IPS-18a (cell line): ENCODE measurements at regions not wholly inside any gene's neighbourhood (a gene's known extent, or its start where the extent isn't known, plus 50 kb on each side); places are given as distances from the start of the nearest gene placed in this dataset.

Experiments
- H3K27ac ChIP-seq: one replicate; pipeline ENCODE4 v1.5.1; 2013; ENCODE audit warnings: low read length
- H3K27me3 ChIP-seq: one replicate; pipeline ENCODE4 v1.6.1; 2013; ENCODE audit warnings: mild to moderate bottlenecking, low read length; ENCODE audit not compliant: control insufficient read depth, insufficient read depth
- H3K36me3 ChIP-seq: one replicate; pipeline ENCODE4 v1.6.1; 2013; ENCODE audit warnings: low read depth, low read length; ENCODE audit not compliant: control insufficient read depth
- H3K4me1 ChIP-seq: one replicate; pipeline ENCODE4 v1.6.1; 2013; ENCODE audit warnings: low read depth, low read length; ENCODE audit not compliant: control insufficient read depth
- H3K4me3 ChIP-seq: one replicate; pipeline ENCODE4 v1.5.1; 2013; ENCODE audit warnings: low read length
- H3K9ac ChIP-seq: one replicate; pipeline ENCODE4 v1.6.1; 2013; ENCODE audit warnings: mild to moderate bottlenecking, low read length, moderate library complexity
- H3K9me3 ChIP-seq: one replicate; pipeline ENCODE4 v1.6.1; 2013; ENCODE audit warnings: low read depth, low read length; ENCODE audit not compliant: control insufficient read depth

- Histone ChIP-seq H3K4me1 (no peaks in the 10 kb centered on the region), H3K27me3 (no peaks in the 10 kb centered on the region), H3K36me3 (no peaks in the 10 kb centered on the region), H3K27ac (no peak overlapping the region), H3K9ac (no peak overlapping the region), H3K4me3 (no peak overlapping the region), H3K9me3 (no peaks in the 10 kb centered on the region)
These were observed 223.5 kb upstream of the BLID start for GRCh38 chr11:122339436-122340060.

- Histone ChIP-seq H3K9ac (no peak overlapping the region), H3K4me3 (no peak overlapping the region), H3K27ac (no peak overlapping the region), H3K36me3 (no peaks in the 10 kb centered on the region), H3K27me3 (no peaks in the 10 kb centered on the region), H3K4me1 (no peaks in the 10 kb centered on the region), H3K9me3 (no peaks in the 10 kb centered on the region)
These were observed 221.7 kb upstream of the BLID start for GRCh38 chr11:122337704-122338103.

GRCh38 chr11:122337241-122337640, 221.2 kb upstream of the BLID start:
- Histone ChIP-seq H3K27ac (no peak overlapping the region), H3K4me1 (no peaks in the 10 kb centered on the region)

GRCh38 chr11:122336706-122337105, 220.7 kb upstream of the BLID start:
- Histone ChIP-seq H3K27me3 (no peaks in the 10 kb centered on the region), H3K9ac (no peak overlapping the region), H3K4me1 (no peaks in the 10 kb centered on the region), H3K36me3 (no peaks in the 10 kb centered on the region), H3K27ac (no peak overlapping the region), H3K9me3 (no peaks in the 10 kb centered on the region), H3K4me3 (no peak overlapping the region)

More at GRCh38 chr11:122337241-122337640, 221.2 kb upstream of the BLID start:
- Histone ChIP-seq H3K9me3 (no peaks in the 10 kb centered on the region), H3K4me3 (no peak overlapping the region), H3K27me3 (no peaks in the 10 kb centered on the region), H3K36me3 (no peaks in the 10 kb centered on the region), H3K9ac (no peak overlapping the region)

- Histone ChIP-seq H3K27me3 (peaks cover 5% of the 10 kb centered on the region), H3K9me3 (no peaks in the 10 kb centered on the region), H3K4me3 (no peak overlapping the region), H3K9ac (no peak overlapping the region), H3K4me1 (no peaks in the 10 kb centered on the region), H3K36me3 (no peaks in the 10 kb centered on the region), H3K27ac (no peak overlapping the region)
These were observed 218.7 kb upstream of the BLID start for GRCh38 chr11:122334546-122335339.

- Histone ChIP-seq H3K9me3 (no peaks in the 10 kb centered on the region), H3K27ac (no peak overlapping the region), H3K4me1 (no peaks in the 10 kb centered on the region), H3K36me3 (no peaks in the 10 kb centered on the region), H3K9ac (no peak overlapping the region), H3K27me3 (peaks cover 18% of the 10 kb centered on the region), H3K4me3 (no peak overlapping the region)
These were observed 217.5 kb upstream of the BLID start for GRCh38 chr11:122333467-122333866.

- H3K9ac ChIP-seq: no peak overlapping the region
- no peak overlapping the region for H3K27ac ChIP-seq
- peaks cover 11% of the 10 kb centered on the region for H3K4me1 ChIP-seq
- H3K36me3 ChIP-seq: no peaks in the 10 kb centered on the region
- H3K9me3 ChIP-seq: no peaks in the 10 kb centered on the region
- peaks cover 33% of the 10 kb centered on the region for H3K27me3 ChIP-seq
- H3K4me3 ChIP-seq: no peak overlapping the region
These were observed 215.1 kb upstream of the BLID start for GRCh38 chr11:122331079-122331478.

GRCh38 chr11:122330279-122330965, 214.4 kb upstream of the BLID start:
- Histone ChIP-seq H3K36me3 (no peaks in the 10 kb centered on the region), H3K9me3 (no peaks in the 10 kb centered on the region), H3K27ac (no peak overlapping the region), H3K27me3 (peaks cover 40% of the 10 kb centered on the region), H3K9ac (no peak overlapping the region), H3K4me1 (peaks cover 11% of the 10 kb centered on the region), H3K4me3 (no peak overlapping the region)

- Histone ChIP-seq H3K9me3 (no peaks in the 10 kb centered on the region), H3K27me3 (peaks cover 43% of the 10 kb centered on the region), H3K9ac (no peak overlapping the region), H3K27ac (no peak overlapping the region), H3K4me3 (no peak overlapping the region), H3K4me1 (peaks cover 11% of the 10 kb centered on the region), H3K36me3 (no peaks in the 10 kb centered on the region)
These were observed 211.5 kb upstream of the BLID start for GRCh38 chr11:122327528-122327927.

GRCh38 chr11:122323754-122324421, 207.9 kb upstream of the BLID start:
- Histone ChIP-seq H3K9me3 (no peaks in the 10 kb centered on the region), H3K27ac (no peak overlapping the region), H3K27me3 (peaks cover 29% of the 10 kb centered on the region), H3K4me3 (no peak overlapping the region), H3K9ac (no peak overlapping the region), H3K36me3 (no peaks in the 10 kb centered on the region), H3K4me1 (peaks cover 33% of the 10 kb centered on the region)

GRCh38 chr11:122322329-122322728, 206.3 kb upstream of the BLID start:
- H3K4me3 ChIP-seq: no peak overlapping the region
- no peaks in the 10 kb centered on the region for H3K9me3 ChIP-seq
- H3K27ac ChIP-seq: no peak overlapping the region
- no peak overlapping the region for H3K9ac ChIP-seq
- peaks cover 15% of the 10 kb centered on the region for H3K27me3 ChIP-seq
- no peaks in the 10 kb centered on the region for H3K36me3 ChIP-seq
- peaks cover 30% of the 10 kb centered on the region for H3K4me1 ChIP-seq
